ENCODE measurements at regions not wholly inside any gene's neighbourhood (a gene's known extent, or its start where the extent isn't known, plus 50 kb on each side); places are given as distances from the start of the nearest gene placed in this dataset.
"Not testable (repeated sequence)": the region's sequence is repeated elsewhere in the genome, so short reads cannot be mapped to it uniquely, and the experiment has no call there.

- TF ChIP-seq POLR2AphosphoS5, CTCF (IDR thresholded peaks at IDR 0.05): not testable (repeated sequence)
Measured at GRCh38 chr9:108247391-108247790, 608.4 kb downstream of the ACTL7B start.
